ENCODE measurements at regions not wholly inside any gene's neighbourhood (a gene's known extent, or its start where the extent isn't known, plus 50 kb on each side); places are given as distances from the start of the nearest gene placed in this dataset.
A peak's percentile ranks its signal among the peaks of the same experiment; 100 is the strongest.

- CTCF ChIA-PET = interaction anchor here (1.0 kb wide), 1 partner anchor 45 kb away, joined by 3 read pairs; no protein-coding TSS in a partner anchor
- no peak overlapping the region for H3K4me3 Mint-ChIP-seq (ENCODE audit: low read depth, unreplicated experiment)
- no peak for TF ChIP-seq CTCF (IDR thresholded peaks at IDR 0.05; ENCODE audit: unreplicated experiment)
- H3K9me3 Mint-ChIP-seq (ENCODE audit: low read depth, unreplicated experiment) = no peaks in the 10 kb centered on the region
- H3K27me3 Mint-ChIP-seq (ENCODE audit: unreplicated experiment) = no peaks in the 10 kb centered on the region
- H3K36me3 Mint-ChIP-seq (ENCODE audit: insufficient read depth, unreplicated experiment) = no peaks in the 10 kb centered on the region
- intact Hi-C loops (cut with micrococcal nuclease; ENCODE audit: unreplicated experiment) = no loop called here
- H3K27ac Mint-ChIP-seq (ENCODE audit: unreplicated experiment) = peak overlapping the region; percentile 58
- BruUV-seq (replicated peaks) = no TSS peak
- H3K4me1 Mint-ChIP-seq (ENCODE audit: low read depth, unreplicated experiment) = peaks cover 63% of the 10 kb centered on the region
- DNase-seq = no peak
Observed at GRCh38 chr14:55749201-55749812, 169.3 kb downstream of the KTN1 start.

GRCh38 chr14:55749946-55750345 is 169.9 kb downstream of the KTN1 start:
- no peaks in the 10 kb centered on the region for H3K36me3 Mint-ChIP-seq (ENCODE audit: insufficient read depth, unreplicated experiment)
- H3K9me3 Mint-ChIP-seq (ENCODE audit: low read depth, unreplicated experiment) = no peaks in the 10 kb centered on the region
- H3K27me3 Mint-ChIP-seq (ENCODE audit: unreplicated experiment) = no peaks in the 10 kb centered on the region
- intact Hi-C loops (cut with micrococcal nuclease; ENCODE audit: unreplicated experiment) = no loop called here
- H3K27ac Mint-ChIP-seq (ENCODE audit: unreplicated experiment) = no peak overlapping the region
- peaks cover 67% of the 10 kb centered on the region for H3K4me1 Mint-ChIP-seq (ENCODE audit: low read depth, unreplicated experiment)
- H3K4me3 Mint-ChIP-seq (ENCODE audit: low read depth, unreplicated experiment) = no peak overlapping the region
- CTCF ChIA-PET = no interaction called here
- TF ChIP-seq CTCF (IDR thresholded peaks at IDR 0.05; ENCODE audit: unreplicated experiment) = no peak
- DNase-seq = no peak
- BruUV-seq (replicated peaks) = no TSS peak

GRCh38 chr14:55752580-55753390 is 172.8 kb downstream of the KTN1 start:
- Mint-ChIP-seq H3K36me3 (ENCODE audit: insufficient read depth, unreplicated experiment) (no peaks in the 10 kb centered on the region), H3K27me3 (ENCODE audit: unreplicated experiment) (no peaks in the 10 kb centered on the region), H3K4me3 (ENCODE audit: low read depth, unreplicated experiment) (no peak overlapping the region), H3K27ac (ENCODE audit: unreplicated experiment) (no peak overlapping the region), H3K9me3 (ENCODE audit: low read depth, unreplicated experiment) (no peaks in the 10 kb centered on the region), H3K4me1 (ENCODE audit: low read depth, unreplicated experiment) (peaks cover 51% of the 10 kb centered on the region)
- DNase-seq = peak; percentile 78
- CTCF ChIA-PET = interaction anchor here (0.6 to 1.6 kb wide), 3 partner anchors 16 to 341 kb away, joined by 3 to 4 read pairs (median 3); no protein-coding TSS in a partner anchor
- TF ChIP-seq CTCF (IDR thresholded peaks at IDR 0.05; ENCODE audit: unreplicated experiment) = no peak
- intact Hi-C loops (cut with micrococcal nuclease; ENCODE audit: unreplicated experiment) = loop anchor here (2.0 kb wide), 1 partner anchor 50 kb away; no protein-coding TSS in a partner anchor
- BruUV-seq (replicated peaks) = no TSS peak

GRCh38 chr14:55754471-55754870 is 174.5 kb downstream of the KTN1 start:
- CTCF ChIA-PET = interaction anchor here (0.6 kb wide), 1 partner anchor 13 kb away, joined by 3 read pairs; no protein-coding TSS in a partner anchor
- intact Hi-C loops (cut with micrococcal nuclease; ENCODE audit: unreplicated experiment) = no loop called here
- TF ChIP-seq CTCF (IDR thresholded peaks at IDR 0.05; ENCODE audit: unreplicated experiment) = no peak
- Mint-ChIP-seq H3K27me3 (ENCODE audit: unreplicated experiment) (no peaks in the 10 kb centered on the region), H3K9me3 (ENCODE audit: low read depth, unreplicated experiment) (no peaks in the 10 kb centered on the region), H3K36me3 (ENCODE audit: insufficient read depth, unreplicated experiment) (no peaks in the 10 kb centered on the region), H3K27ac (ENCODE audit: unreplicated experiment) (no peak overlapping the region), H3K4me3 (ENCODE audit: low read depth, unreplicated experiment) (no peak overlapping the region), H3K4me1 (ENCODE audit: low read depth, unreplicated experiment) (peaks cover 57% of the 10 kb centered on the region)
- no peak for DNase-seq
- no TSS peak for BruUV-seq (replicated peaks)

Measured in Calu3 (cell line).